ENCODE measurements at regions not wholly inside any gene's neighbourhood (a gene's known extent, or its start where the extent isn't known, plus 50 kb on each side); places are given as distances from the start of the nearest gene placed in this dataset.

DNA sequence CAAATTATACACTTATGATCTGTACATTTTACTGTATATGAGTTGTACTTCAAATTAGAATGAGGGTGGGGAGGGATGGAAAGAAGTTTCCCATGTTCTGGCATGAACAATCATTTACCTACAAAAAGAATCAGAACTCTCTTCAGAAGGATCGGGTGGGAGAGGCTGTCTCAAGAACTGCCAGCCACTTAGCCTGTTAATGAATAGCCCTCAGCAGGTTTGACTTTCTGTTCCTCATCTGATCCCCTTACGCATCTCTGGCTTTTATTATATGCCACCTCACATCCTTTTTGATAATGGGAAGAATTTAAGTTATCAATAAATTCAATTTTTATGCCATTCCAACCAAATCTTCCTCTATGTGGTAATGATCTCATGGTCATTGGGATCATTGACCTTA lies 168.3 kb upstream of the TGFBR2 start:
- TF ChIP-seq, protein P1, sequence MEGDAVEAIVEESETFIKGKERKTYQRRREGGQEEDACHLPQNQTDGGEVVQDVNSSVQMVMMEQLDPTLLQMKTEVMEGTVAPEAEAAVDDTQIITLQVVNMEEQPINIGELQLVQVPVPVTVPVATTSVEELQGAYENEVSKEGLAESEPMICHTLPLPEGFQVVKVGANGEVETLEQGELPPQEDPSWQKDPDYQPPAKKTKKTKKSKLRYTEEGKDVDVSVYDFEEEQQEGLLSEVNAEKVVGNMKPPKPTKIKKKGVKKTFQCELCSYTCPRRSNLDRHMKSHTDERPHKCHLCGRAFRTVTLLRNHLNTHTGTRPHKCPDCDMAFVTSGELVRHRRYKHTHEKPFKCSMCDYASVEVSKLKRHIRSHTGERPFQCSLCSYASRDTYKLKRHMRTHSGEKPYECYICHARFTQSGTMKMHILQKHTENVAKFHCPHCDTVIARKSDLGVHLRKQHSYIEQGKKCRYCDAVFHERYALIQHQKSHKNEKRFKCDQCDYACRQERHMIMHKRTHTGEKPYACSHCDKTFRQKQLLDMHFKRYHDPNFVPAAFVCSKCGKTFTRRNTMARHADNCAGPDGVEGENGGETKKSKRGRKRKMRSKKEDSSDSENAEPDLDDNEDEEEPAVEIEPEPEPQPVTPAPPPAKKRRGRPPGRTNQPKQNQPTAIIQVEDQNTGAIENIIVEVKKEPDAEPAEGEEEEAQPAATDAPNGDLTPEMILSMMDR (conservative IDR thresholded peaks at IDR 0.05), result no peak
- H3K27ac ChIP-seq, result no peak overlapping the region

DNA sequence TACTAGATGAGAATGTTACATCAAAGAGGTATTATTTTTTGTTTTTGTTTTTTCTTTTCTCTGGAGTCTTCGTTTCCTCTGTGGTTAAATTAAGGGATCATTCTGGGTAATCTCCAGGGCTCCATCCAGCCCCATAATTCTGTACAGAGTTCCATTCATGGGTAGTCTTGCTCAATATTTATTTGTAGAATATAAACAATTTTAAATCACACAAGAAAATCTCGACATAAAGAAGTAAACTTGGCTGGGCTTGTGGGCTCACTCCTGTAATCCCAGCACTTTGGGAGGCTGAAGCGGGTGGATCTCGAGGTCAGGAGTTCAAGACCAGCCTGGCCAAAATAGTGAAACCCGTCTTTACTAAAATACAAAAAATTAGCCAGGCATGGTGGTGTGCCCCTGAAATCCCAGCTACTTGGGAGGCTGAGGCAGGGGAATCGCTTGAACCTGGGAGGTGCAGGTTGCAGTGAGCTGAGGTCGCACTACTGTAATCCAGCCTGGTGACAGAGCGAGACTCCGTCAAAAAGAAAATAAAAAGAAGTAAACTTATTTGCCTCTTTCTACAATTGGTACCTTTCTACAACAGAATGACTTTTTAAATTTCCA lies 166.8 kb upstream of the TGFBR2 start:
- no peak overlapping the region for H3K27ac ChIP-seq
- TF ChIP-seq, protein P1 (conservative IDR thresholded peaks at IDR 0.05), result no peak

DNA sequence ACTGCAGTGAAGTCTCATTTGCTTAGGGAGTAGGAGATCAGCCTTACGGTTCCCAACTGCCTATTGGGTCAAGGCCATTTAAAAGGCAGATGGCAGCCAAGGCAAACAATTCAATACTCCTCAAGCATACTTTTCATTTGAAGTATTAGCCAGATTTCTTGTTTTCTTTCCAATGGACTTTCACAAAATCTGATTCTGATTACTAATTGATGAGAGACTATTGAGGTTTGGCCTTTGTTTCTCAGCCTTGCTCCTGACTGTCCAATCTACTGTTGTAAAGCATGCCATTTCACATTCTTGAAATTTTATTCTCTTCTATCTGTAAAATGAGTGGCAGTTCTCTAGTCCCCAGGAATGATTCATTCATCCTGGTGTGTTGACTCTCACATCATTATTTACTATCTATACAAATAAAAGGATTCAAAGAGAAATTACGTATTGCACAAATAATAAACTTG lies 166.2 kb upstream of the TGFBR2 start:
- no peak overlapping the region for H3K27ac ChIP-seq
- TF ChIP-seq, protein P1 (conservative IDR thresholded peaks at IDR 0.05), result no peak

DNA sequence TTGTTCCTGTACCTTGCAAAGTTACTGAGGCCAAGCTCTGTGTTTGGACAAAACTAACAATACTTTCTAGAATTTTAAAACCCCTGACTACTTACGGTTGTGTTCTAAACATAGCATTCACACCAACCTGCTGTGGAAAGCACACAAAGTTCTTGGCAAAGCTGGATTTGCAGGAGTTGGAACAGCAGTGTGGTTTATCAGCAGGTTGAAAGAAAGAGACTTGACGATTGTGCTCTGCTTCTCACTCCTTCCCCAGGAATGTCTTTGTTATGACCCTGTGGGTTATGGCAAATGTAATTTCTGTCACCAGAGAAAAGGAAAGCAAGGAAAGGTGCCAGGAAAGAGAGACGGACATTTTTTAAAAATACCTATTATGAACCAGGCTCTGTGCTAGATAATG lies 165.5 kb upstream of the TGFBR2 start:
- TF ChIP-seq, protein P1 (conservative IDR thresholded peaks at IDR 0.05), result no peak
- no peak overlapping the region for H3K27ac ChIP-seq

DNA sequence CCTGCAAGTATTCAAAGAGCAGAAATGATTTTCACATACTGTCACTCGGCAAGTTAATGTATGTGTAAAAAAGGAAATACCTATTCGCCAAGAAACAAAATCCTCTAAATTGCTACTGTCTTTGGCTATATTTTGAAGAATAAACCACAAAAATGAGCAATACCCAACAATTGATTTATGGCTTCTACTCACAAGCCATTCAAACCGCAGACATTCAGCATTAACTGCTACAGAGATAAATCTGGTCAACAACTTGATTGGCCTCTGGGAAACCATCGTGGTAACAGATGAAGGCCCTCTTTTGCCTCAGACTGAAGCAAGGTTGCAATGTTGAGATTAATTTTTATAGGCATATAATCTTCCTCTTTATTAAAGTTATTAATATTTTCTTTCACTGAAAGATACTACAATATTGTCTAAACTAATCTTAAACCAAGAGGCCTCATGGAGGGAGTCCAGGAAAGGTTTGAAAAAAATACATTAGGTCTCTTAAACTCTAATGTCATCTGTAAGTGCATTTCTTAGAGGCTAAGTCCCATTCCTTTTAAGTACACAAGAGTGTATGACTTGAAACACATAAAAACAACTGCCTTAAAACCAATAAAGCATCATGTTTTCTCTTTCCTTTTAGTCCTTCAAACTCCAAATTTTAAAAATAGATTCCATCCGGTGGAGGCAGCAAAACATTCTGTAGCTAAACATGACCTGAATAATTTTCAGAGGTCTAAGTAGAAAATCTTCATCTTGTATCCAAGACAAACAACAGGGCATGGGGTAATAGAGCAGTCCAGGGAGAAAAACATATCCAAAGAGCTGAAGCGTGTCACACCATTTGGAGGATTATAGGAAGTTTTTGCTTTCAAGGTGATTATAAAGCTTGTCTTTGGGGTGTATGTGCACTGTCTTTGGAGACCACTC lies 162.4 kb upstream of the TGFBR2 start:
- H3K27ac ChIP-seq, result no peak overlapping the region
- TF ChIP-seq, protein P1 (conservative IDR thresholded peaks at IDR 0.05), result no peak

DNA sequence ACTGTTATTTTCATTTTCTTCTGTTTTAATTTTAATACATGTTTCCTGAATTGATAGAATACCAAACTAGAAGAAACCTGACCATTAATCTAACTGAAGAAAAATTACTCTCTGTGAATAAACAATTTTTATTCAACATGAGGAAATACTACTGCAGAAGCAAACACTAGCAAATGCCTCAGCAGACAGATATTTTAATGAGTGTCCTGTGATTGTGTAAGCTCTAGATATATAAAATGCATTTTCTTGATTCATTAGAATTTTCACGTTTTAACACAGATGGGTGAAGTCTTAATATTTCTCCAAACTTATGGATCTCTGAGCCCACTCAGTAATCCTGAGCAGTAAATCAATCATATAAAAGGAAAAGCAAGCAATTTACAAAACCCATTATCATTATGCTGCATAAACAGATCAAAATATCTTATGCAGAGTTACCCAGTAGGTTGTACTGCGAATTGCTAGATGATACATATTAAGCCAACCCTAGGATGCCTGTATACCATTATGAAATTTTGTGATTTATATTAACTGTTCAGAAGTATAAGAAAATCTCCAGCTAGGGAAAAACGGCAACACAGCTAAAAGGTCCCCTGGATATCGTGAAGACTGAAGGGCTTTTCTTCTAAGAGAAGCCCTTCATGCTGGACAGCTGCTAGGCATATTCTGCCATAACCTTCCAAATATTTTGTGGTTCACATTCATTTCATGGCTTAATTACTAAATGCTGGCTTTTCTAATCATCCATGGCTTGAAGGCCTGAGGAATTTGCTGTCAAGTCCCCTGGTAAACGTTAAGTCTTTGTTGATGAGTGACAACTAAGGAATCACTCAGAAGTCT lies 157.7 kb upstream of the TGFBR2 start:
- no peak overlapping the region for H3K27ac ChIP-seq

More for the DNA sequence above, 157.7 kb upstream of the TGFBR2 start:
- TF ChIP-seq, protein P1 (conservative IDR thresholded peaks at IDR 0.05), result no peak

Data from VCaP (cell line).